Stimulated activated naive CD8-positive, alpha-beta T cell treated with anti-CD3 and anti-CD28 coated beads, Interleukin-15, Interleukin-2, amounts not matched to agents 100 U/mL and 50 U/mL, for 24 hours (primary cell): ENCODE measurements at regions not wholly inside any gene's neighbourhood (a gene's known extent, or its start where the extent isn't known, plus 50 kb on each side); places are given as distances from the start of the nearest gene placed in this dataset.
"Not testable (repeated sequence)": the region's sequence is repeated elsewhere in the genome, so short reads cannot be mapped to it uniquely, and the experiment has no call there.

Source experiments
- ATAC-seq: fragments of 150-1000 bp; cut with Tn5 transposase; one replicate; pipeline ENCODE4 v1.10.0; 2021
- DNase-seq: peaks from one replicate; pipeline ENCODE4 v3.0.0; 2021

DNA sequence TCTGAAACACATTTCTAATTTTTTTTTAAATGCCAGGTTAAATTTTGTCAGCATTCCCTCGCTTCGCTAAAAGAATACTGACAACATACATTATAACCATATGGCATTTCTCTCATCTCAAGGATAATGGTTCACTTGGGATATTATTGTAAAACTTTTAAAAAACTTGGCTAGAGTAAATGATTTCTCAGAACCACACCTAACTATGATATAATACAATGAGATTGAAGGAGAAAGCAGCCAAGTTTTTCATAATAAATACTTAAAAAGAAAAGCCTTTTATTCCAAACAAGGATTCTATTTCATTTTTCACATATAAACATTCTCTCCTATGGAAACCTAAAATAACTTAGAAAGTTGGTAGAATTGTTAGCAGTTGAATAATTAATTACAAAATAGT lies 413.9 kb downstream of the HGF start:
- DNase-seq (no peak), ATAC-seq (no peak)

DNA sequence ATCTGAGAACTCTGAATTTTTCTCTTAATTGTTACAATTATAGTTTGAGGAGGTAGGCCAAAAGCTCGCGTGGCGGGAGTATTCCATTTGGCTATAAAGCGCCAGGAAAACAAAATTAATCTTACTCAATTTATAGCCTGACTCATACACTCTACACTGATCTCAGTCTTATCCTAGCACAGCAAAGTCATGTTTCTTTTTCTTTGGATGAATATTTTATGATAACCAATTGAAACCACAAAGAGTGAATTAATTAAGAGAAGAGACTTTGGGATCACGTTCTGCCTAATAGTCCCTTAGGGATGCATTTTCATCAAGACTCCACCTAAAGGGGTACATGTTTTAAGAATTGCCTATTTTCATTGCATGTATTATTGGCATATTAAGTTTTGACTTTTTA lies 420.8 kb downstream of the HGF start:
- no peak for ATAC-seq
- no peak for DNase-seq

DNA sequence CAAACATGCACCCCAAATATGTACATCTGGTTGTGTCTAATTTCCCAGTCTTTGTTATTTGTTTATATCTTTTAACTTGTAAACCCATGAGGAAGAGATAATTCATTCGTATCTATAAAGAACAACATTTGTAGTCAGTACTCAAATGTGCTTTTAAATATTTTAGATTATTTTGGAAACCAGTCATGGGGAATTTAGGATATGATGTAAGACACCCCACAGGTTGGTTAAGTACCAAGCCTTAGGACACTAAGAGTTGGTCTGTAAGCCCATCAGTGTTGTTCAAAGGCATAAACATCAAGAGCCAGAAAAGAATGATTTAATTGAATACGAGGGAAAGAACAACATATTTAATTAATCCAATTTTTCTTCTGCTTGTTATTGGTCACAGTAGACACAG lies 421.1 kb upstream of the SEMA3C start:
- DNase-seq = no peak
- ATAC-seq = no peak

DNA sequence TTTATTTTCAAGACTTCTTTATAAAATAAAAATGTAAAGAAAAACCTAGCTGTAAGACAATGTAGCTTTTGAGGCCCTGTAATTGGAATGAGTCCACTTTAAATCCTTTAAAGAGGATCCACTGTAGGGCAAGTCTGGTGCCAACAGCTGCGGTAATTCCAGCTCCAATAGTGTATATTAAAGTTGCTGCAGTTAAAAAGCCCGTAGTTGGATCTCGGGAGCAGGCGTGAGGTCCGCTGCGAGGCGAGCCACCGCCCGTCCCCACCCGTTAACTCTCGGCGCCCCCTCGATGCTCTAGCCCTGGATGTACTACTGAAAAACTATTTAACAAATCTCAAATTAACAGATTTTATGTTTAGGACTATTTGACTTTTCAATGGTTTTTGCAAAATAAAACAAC lies 414.7 kb upstream of the SEMA3C start:
- no peak for DNase-seq
- ATAC-seq = no peak

DNA sequence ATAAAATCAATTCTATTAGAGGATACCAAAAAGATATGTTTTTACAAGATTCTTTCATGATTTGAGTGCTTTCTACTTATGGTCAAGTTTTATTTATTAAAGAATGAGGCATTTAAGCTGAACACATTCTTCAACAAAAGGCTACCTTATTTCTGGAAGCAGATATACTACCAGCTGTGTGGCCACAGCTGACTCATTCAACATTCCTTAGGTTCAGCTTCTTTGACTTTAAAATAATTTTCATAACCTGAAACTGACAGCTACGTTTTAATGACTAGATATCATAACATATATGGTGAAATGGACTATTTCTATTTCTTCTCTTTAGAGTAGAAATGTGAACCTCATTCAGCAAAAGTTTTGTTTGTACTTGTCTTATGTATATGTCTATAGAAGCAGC lies 414.2 kb upstream of the SEMA3C start:
- no peak for DNase-seq
- ATAC-seq = no peak

DNA sequence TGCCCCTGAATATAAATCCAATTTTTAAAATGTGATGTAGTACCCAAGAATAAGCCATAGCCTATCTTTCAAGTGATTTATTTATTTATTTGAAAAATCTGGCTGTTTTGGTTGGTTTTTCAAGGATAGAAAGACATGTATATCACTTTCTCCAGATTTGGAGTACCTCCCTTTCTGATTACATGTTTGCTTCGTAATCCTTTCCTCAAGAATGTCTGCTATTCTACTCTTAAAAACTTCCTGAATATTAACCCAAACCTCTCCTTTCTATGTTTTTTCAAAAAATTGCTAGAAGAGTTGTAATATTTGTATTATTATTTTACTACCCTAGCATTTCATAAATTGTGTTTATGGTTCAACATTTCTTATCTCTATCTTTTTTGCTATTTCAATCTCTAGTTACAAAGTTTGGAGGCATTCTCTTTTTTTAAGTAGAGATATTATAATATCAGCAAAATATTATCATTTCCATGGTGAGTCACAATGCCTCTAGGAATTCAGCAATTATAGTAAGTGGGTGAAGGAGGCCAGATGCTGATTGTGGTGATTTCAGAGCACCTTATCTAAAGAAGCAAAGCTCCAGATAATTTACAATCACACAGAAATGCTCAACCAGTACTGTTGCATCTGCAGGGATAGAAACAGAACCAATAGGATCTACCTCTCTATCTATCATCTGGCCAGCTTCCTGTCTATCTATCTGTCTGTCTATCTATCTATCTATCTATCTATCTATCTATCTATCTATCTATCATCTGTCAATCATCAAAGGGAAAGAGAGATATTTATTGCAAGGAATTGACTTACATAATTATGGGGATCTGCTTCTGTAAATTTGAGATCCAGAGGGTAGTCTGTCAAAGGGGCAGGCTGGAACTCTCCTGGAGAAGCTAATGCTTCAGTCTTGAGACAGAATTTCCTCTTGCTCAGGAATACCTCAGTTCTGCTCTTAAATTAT lies 412.5 kb upstream of the SEMA3C start:
- DNase-seq = no peak
- no peak for ATAC-seq

DNA sequence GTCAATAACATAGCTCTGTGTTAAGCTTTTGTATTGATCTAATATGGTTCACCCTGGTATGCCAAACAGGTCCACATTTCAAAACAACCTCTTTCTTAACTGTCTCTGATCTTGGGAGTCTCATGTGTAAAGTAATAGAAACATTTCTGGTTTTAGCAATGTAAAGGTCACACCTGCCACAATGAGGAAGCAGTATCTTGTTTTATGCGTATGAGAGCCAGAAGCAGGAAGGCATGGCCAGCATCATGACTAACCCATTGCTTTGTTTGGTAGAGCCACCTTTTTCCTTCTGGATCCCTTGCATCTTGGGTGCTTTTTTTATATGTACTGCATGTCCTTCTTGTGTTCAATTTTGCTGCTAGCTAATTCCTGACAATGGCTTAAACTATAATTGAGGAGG lies 411.3 kb upstream of the SEMA3C start:
- ATAC-seq = no peak
- DNase-seq = no peak

DNA sequence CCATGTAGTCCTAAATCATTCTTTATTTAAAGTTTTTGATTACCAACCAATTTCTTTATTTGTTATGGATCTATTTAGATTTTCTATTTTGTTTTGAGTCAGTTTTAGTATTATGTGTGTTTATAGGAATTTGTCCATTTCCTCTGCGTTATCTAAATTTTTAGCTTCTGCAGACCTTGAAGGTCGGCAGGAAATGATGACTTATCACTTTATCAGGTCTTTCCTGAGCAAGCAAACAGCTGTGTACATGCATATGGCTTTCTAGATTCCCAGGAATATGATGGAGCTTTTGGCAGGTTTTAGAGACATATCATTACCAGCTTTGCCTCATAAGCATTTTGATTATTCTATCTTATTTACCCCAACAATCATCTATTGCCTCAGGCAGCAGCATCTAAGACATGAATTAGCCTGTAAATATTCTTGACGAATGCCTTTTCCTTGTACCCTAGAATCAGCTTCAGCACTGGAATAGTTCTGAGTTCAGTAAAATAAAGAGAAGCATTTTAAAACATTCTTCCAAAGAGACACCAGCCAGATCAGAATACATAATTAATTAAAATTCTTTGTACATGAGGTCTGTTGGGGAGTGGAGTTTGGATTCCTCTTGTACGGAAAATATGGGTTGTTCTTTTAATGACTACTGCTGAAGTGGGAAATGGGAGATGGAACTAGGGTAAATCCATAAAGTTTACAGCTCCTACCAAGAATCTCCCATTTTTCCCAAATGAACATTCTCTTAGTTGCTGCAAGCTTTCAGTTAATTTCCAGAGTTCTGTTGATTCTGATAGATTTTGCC lies 408.8 kb upstream of the SEMA3C start:
- DNase-seq = no peak
- ATAC-seq = no peak

DNA sequence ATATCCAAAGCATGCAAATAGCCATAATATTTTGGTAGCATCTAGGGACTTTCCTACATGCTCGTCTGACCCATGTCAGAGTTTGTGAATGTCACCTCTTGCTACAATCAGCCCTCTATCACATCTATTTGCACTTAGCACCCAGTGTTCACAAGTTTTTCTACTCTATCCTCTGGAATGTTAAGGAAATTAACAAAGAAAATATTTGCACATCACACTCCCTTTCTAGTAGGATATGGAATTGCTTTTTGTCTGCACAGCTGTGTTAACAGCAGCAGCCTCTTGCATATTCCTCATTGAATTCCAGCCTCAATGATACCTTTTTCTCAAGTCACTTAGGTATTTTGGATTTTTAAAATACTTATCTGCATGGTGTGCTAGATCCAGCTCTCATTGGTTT lies 403.1 kb upstream of the SEMA3C start:
- DNase-seq = no peak
- no peak for ATAC-seq

DNA sequence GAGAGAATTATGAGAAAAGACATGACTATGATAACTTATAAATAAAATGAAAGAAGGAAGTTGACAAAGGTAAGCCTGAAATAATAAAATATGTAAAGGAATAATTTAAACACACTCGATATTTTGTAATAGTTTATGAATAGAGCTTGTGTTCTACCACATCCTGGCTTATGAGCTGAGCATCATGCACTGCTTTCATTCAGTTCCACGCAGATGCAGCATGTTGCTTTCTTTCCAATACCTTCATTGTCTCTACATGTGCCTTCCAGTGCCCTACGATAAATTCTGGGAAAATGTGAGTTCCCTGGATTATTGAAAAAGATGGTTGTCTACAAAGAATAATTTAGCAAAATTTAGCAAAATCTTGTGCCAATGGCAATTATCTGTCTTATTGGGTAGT lies 398.9 kb upstream of the SEMA3C start:
- ATAC-seq = no peak

DNA sequence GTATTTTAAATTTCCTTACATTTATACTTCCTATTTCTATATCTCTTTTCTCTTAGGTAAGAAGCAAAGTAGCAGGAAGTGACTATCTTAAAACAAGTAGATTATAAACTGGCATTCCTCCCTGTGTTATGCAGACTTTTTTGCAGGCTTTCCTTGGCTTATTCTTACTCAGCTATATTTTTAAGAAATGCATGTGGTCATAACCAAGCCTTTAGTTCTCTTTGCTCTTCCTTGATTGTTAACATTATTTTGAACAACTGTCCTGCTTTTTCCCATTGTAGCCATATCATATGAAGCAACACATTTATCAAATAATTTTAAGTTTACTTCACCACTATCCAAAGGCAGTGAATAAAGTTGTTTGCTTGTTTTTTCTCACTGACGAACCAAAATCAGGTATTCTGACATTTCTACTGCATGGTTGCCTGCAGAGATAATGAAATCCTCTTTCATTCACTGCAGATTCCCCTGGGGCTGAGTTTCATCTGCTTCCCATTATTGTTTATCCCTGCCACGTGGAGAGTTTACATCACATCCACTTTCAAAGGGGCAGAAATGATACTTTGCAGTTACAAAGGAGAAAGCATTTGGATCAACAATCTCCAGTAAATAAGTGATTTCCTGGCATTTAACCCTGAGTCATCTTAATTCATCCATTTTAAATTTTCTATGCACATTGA lies 389.9 kb upstream of the SEMA3C start:
- no peak for DNase-seq
- no peak for ATAC-seq

More for the DNA sequence above, 398.9 kb upstream of the SEMA3C start:
- DNase-seq = no peak

DNA sequence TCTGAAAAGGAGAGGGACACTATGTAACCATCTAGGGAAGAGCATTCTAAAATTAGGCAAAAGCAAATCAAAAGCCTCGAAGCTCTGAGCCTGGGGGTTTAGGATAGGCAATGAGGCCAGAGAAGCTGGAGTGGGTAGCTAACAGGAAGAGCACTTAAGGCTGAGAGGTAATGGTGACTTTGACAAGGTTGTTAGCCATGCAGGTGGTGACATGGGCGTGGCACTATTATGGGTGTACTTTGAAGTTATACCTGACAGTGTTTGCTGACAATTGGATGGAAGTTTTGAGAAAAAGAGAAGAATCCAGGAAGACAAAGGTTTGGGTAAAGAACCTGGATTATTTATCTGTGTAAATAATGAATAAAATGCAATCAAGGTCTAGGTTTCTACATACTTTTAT lies 383.0 kb upstream of the SEMA3C start:
- DNase-seq (no peak), ATAC-seq (no peak)

DNA sequence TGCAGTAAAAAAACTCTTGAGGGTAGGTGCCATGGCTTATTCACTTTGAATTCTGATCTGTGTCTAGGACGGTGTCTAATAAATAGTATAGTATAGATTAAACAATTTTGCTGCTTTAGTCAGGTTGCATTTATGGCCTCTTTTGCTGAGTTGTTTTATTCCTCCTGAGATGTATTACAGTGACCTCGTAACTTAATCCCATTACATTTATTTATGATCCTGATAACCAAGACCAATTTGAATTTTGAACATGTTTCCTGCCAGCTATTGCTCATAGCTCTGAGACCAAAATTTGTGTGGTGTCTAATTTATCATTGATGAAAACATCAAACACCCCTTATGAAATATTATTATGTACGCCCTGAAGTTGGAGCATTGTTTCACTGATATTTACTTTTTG lies 381.9 kb upstream of the SEMA3C start:
- no peak for DNase-seq
- ATAC-seq = no peak

DNA sequence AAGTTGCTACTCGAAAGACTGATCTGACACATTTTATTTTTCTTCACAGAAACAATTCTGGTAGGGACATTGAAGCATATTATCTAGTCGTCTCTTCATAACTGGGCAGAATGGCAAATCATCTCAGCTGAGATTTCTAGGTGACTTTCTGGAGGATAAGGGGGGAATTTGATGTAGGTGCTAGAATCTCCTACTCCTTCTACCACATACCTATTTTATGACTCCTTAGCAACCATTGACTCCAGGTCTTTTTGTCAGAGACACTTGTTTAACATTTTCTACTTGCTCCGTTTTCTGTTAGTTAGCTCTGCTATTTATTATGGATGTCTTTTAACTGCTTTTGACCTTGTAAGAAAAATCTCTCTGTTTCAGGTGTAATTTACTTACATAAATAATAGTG lies 380.9 kb upstream of the SEMA3C start:
- no peak for ATAC-seq

DNA sequence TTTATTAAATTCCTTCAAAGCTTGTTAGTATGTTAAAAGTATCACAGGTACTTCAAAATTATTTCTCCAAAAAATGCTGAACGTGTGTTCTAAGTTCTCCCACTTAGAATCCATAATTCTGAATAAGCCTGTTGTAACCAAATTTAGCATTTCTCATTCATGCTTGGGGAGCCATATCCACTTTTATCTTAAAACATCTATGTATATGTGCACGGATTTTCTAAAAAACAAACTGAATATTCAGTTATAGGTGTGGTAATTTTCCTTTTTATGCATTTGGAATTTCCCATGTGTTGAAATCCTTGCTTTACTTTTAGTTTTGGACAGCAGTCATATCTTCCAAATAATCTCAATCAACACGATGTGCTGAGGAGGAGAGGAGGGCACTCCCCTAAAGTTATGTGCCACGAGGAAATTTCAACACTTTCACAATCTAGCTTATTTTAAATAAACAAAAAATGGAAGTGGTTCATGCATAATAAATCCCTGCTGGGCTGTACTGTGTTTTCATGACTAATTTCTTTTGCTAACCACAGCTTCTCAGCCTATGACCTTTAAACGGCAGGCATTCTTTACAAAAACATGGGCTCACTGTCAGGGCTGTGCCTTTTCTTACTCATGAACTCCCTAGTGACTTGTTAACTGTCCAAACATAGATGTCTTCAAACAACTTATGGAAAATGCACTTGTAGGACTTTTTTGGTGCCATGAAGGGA lies 380.3 kb upstream of the SEMA3C start:
- DNase-seq (no peak), ATAC-seq (peak; percentile 40)

More for the DNA sequence above, 380.9 kb upstream of the SEMA3C start:
- no peak for DNase-seq

DNA sequence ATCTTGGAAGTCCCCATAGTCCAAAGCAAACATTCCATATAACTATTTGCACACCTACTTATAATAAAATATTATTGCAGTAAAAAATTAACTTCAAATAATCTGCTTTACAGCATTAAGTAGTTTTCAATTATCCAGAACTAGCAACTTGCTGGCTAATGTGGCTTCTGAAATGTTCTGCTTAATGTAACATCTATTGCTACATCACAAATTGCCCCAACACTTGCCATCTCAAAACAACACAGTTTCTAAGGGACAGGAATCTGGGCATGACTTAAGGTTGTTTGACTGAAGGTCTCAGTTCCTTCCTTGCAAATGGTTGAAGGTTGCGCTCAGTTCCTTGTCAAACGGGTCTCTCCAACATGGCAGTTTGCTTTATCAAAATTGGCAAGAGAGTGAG lies 378.5 kb upstream of the SEMA3C start:
- ATAC-seq (no peak), DNase-seq (no peak)

DNA sequence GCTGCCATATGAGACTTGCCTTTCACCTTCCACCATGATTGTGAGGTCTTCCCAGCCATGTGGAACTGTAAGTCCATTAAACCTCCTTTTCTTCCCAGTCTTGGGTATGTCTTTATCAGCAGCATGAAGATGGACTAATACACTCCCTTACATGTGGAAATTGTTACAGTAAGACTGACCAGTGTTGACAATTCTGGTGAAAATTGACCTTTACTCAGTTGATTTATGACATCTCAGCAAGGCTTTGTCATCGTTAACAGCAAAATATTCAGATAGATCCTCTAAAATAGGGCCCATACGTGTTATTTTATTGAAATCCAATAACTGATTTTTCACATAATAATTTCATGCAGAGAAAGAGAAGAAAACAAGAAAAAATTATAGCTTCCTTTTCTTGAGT lies 377.9 kb upstream of the SEMA3C start:
- ATAC-seq (no peak), DNase-seq (no peak)

DNA sequence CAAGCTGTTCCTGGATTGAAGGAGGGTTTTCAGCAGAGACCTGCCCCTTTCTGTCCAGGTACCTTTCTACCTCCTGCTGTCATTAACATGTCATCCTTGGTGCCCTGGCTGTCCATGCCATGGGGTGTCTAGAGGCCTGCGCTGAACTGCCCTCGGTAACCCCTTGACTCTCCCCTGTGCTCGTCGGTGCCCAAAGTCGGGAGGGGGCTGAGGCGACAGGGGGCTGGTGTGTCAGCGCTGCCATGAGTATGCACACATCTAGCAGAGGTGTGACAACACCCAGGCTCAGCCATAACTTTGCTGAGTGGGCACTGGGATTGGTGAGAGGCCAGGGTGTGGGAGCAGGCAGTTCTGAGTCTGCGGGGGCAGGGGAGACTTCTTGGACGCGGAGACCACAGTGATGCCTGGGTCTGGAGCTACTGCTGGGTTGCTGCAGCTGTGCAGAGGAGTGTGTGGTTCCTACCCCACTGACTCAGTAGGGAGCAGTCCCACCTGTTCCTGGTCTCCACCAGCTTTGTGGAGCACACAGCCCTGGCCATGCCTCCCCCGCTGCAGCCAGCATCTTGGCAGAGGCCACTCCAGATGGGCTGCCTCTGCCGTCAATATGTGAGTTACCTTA lies 376.2 kb upstream of the SEMA3C start:
- DNase-seq (no peak), ATAC-seq (peak; percentile 28)

DNA sequence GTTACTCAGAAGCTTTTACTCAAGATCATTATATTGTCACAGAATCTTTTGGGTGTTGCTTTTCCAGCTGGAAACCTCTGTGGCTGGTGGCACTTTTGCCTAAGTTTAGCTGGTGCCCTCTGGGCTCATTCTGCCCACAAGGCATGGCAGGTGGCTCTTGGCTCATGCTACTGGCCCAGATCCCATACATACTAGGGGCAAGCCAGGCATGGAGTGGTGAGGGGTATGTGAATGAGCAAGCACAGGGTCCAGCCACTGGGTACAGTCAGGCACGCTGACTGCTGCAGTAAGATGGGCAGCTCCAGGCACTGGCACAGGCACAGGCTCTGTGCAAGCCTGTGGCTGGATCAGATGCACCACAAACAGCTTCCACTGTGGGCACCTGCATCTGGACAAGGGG lies 375.0 kb upstream of the SEMA3C start:
- DNase-seq = no peak
- ATAC-seq = no peak

DNA sequence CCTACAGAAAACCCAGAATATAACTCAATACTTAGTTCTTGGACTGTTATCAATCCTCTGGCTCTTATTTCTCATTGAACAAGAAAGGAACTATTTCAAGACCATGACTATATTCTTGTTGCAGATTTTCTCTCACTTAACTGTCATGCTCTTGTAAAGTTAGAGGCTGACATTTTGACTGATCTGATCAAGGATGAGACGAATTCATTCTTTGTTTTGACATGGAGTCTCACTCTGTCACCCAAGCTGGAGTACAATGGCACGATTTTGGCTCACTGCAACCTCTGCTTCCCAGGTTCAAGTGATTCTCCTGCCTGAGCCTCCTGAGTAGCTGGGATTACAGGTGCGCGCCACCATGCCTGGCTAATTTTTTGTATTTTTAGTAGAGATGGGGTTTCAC lies 367.9 kb upstream of the SEMA3C start:
- ATAC-seq = not testable (repeated sequence)

DNA sequence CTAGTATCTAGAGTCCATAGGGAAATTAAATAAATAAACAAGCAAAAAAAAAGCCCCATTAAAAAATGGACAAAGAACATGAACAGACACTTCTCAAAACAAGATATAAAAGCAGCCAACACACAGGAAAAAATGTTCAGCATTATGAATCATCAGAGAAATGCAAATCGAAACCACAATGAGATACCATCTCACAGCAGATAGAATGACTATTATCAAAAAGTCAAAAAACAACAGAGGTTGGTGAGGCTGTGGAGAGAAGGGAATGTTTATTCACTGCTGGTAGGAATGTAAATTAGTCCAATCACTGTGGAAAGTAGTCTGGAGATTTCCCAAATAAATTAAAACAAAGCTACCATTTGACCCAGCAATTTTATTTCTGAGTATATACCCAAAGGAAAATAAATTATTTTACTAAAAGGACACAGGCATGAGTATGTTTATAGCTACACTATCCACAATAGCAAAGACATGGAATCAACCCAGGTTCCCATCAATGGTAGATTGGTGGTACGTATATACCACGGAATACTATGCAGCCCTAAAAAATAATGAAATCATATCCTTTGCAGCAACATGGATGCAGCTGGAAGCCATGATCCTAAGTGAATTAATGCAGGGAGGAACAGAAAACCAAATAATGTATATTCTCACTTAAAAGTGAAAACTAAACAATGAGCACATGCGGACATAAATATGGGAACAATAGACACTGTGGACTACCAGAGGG lies 366.5 kb upstream of the SEMA3C start:
- ATAC-seq (no peak), DNase-seq (no peak)

More for the DNA sequence above, 367.9 kb upstream of the SEMA3C start:
- not testable (repeated sequence) for DNase-seq
